SK-N-SH (cell line): ENCODE measurements at regions not wholly inside any gene's neighbourhood (a gene's known extent, or its start where the extent isn't known, plus 50 kb on each side); places are given as distances from the start of the nearest gene placed in this dataset.

Source experiments
- CTCF ChIA-PET: fragments of 300-600, 350-600 bp; formaldehyde crosslinking; extraction: SDS; loops from one replicate; lab custom pipeline; 2021; lab: Yijun Ruan, JAX
- POLR2A ChIA-PET: fragments of 350-600 bp; sonication (Branson Sonifier 250); formaldehyde crosslinking; extraction: SDS; loops from one replicate; lab custom pipeline; 2020; ENCODE audit warnings: antibody characterized with exemption, inconsistent platforms; lab: Yijun Ruan, JAX
- DNase-seq: peaks from one replicate; pipeline ENCODE4 v3.0.0; 2012
- H2AFZ ChIP-seq: fragments of 200-600 bp; sonication (generic); 2 replicates; pipeline ENCODE4 v1.8.1; 2016; ENCODE audit warnings: antibody characterized with exemption, mild to moderate bottlenecking, low read depth
- H3F3A ChIP-seq: fragments of 200-600 bp; sonication (generic); replicated peaks from 2 replicates; pipeline ENCODE3; 2016; ENCODE audit warnings: antibody characterized with exemption, mild to moderate bottlenecking; ENCODE audit not compliant: insufficient read depth
- H3K27ac ChIP-seq, 2 experiments: fragments of 200-500 bp in 1 of 2; fragments of 200-600 bp in 1 of 2; sonication (Bioruptor generic) in 1 of 2; sonication (generic), shearing (Covaris generic) in 1 of 2; 2 replicates each; pipeline versions ENCODE4 v1.5.1 to v1.6.1; 2014 to 2016; ENCODE audit warnings: low read depth in 2 of 2, inconsistent platforms in 1 of 2, low read length in 1 of 2, mild to moderate bottlenecking in 1 of 2, mixed read lengths in 1 of 2
- H3K27me3 ChIP-seq: fragments of 200-600 bp; sonication (generic), shearing (Covaris generic); 2 replicates; pipeline ENCODE4 v1.6.1; 2016; ENCODE audit warnings: mixed run types; ENCODE audit not compliant: insufficient read depth
- H3K36me3 ChIP-seq, 2 experiments: fragments of 200-500 bp in 1 of 2; fragments of 200-600 bp in 1 of 2; sonication (Bioruptor generic) in 1 of 2; sonication (generic) in 1 of 2; replicated peaks in 1 of 2; 2 replicates each; pipeline versions ENCODE3 to v1.5.1; 2014 to 2016; ENCODE audit warnings: low read length in 1 of 2, mild to moderate bottlenecking in 1 of 2; ENCODE audit not compliant: insufficient read depth in 2 of 2, control insufficient read depth in 1 of 2
- H3K4me1 ChIP-seq, 2 experiments: fragments of 200-500 bp in 1 of 2; fragments of 200-600 bp in 1 of 2; sonication (Bioruptor generic) in 1 of 2; sonication (generic), shearing (Covaris generic) in 1 of 2; 2 replicates each; pipeline versions ENCODE4 v1.5.1 to v1.6.1; 2014 to 2016; ENCODE audit warnings: low read depth in 1 of 2, low read length in 1 of 2, mixed run types in 1 of 2; ENCODE audit not compliant: insufficient read depth in 2 of 2, control insufficient read depth in 1 of 2
- H3K4me2 ChIP-seq: fragments of 200-600 bp; sonication (generic), shearing (Covaris generic); 2 replicates; pipeline ENCODE4 v1.6.1; 2017; ENCODE audit warnings: mixed run types
- H3K4me3 ChIP-seq, 2 experiments: fragments of 200-500 bp in 1 of 2; fragments of 200-600 bp in 1 of 2; sonication (Bioruptor generic) in 1 of 2; sonication (generic), shearing (Covaris generic) in 1 of 2; 2 replicates each; pipeline versions ENCODE4 v1.5.1 to v1.8.1; 2014 to 2016; ENCODE audit warnings: low read depth in 2 of 2, inconsistent platforms in 1 of 2, low read length in 1 of 2, mild to moderate bottlenecking in 1 of 2, mixed read lengths in 1 of 2, moderate library complexity in 1 of 2
- H3K79me2 ChIP-seq: fragments of 200-600 bp; sonication (generic); 2 replicates; pipeline ENCODE4 v1.8.1; 2017; ENCODE audit warnings: mild to moderate bottlenecking; ENCODE audit not compliant: insufficient read depth
- H3K9ac ChIP-seq: fragments of 200-600 bp; sonication (generic); 2 replicates; pipeline ENCODE4 v1.6.1; 2017; ENCODE audit warnings: mixed run types
- H3K9me2 ChIP-seq: fragments of 200-600 bp; sonication (generic); 2 replicates; pipeline ENCODE4 v1.6.1; 2017; ENCODE audit warnings: mixed run types
- H3K9me3 ChIP-seq: fragments of 200-600 bp; sonication (generic); 2 replicates; pipeline ENCODE4 v1.6.1; 2017; ENCODE audit warnings: mixed run types, mild to moderate bottlenecking, moderate library complexity
- H4K20me1 ChIP-seq: fragments of 200-600 bp; sonication (generic); 2 replicates; pipeline ENCODE4 v1.6.1; 2017; ENCODE audit warnings: mild to moderate bottlenecking, mixed run types; ENCODE audit not compliant: insufficient read depth
- CHD2 ChIP-seq: fragments of 150-350 bp; IDR thresholded peaks from 2 replicates; pipeline ENCODE4 v1.6.1; 2018; ENCODE audit warnings: low read length; ENCODE audit not compliant: partially characterized antibody
- CTCF ChIP-seq: fragments of 200-600 bp; sonication (generic); IDR thresholded peaks from 2 replicates; pipeline ENCODE4 v1.6.1; 2017; ENCODE audit warnings: antibody characterized with exemption, mild to moderate bottlenecking, moderate library complexity
- ELF1 ChIP-seq: IDR thresholded peaks from 2 replicates; pipeline ENCODE4 v1.4.0; 2012
- EP300 ChIP-seq, 2 experiments: IDR thresholded peaks; 2 replicates each; pipeline versions ENCODE4 v1.4.0 to v1.6.1; 2012; ENCODE audit warnings: borderline replicate concordance in 1 of 2, low read depth in 1 of 2, low read length in 1 of 2
- FOXJ3 ChIP-seq: sonication (generic); formaldehyde crosslinking; IDR thresholded peaks from 2 replicates; pipeline ENCODE4 v1.5.1; 2020; ENCODE audit warnings: mild to moderate bottlenecking, missing genetic modification reagents
- FOXM1 ChIP-seq: IDR thresholded peaks from 2 replicates; pipeline ENCODE4 v1.4.0; 2012; ENCODE audit warnings: low read depth, mild to moderate bottlenecking
- GATA2 ChIP-seq: sonication (generic); formaldehyde crosslinking; IDR thresholded peaks from 2 replicates; pipeline ENCODE4 v1.5.0; 2020; ENCODE audit warnings: mild to moderate bottlenecking, missing genetic modification reagents
- JUND ChIP-seq: IDR thresholded peaks from 2 replicates; pipeline ENCODE4 v1.4.0; 2012
- MXI1 ChIP-seq: IDR thresholded peaks from 2 replicates; pipeline ENCODE4 v1.6.1; 2012; ENCODE audit warnings: mild to moderate bottlenecking, low read depth, low read length, improper control_type of control experiment
- NFIC ChIP-seq: IDR thresholded peaks from 2 replicates; pipeline ENCODE4 v1.4.0; 2012; ENCODE audit warnings: borderline replicate concordance
- NRF1 ChIP-seq: IDR thresholded peaks from 2 replicates; pipeline ENCODE4 v1.6.1; 2012; ENCODE audit warnings: low read depth, mild to moderate bottlenecking, low read length
- PBX3 ChIP-seq: IDR thresholded peaks from 2 replicates; pipeline ENCODE4; 2012
- RFX5 ChIP-seq: IDR thresholded peaks from 2 replicates; pipeline ENCODE4 v1.6.1; 2012; ENCODE audit warnings: mild to moderate bottlenecking, improper control_type of control experiment, low read length
- RXRA ChIP-seq: IDR thresholded peaks from 2 replicates; pipeline ENCODE4 v1.4.0; 2012; ENCODE audit warnings: low read depth, mild to moderate bottlenecking, borderline replicate concordance
- SIN3A ChIP-seq: IDR thresholded peaks from 2 replicates; pipeline ENCODE4 v1.6.1; 2012; ENCODE audit warnings: low read depth, mild to moderate bottlenecking, low read length, moderate library complexity, borderline replicate concordance
- USF2 ChIP-seq: fragments of 150-350 bp; IDR thresholded peaks from 2 replicates; pipeline ENCODE4 v1.6.1; 2017; ENCODE audit warnings: antibody characterized with exemption, low read length, low read depth, borderline replicate concordance
- ZBTB33 ChIP-seq: IDR thresholded peaks from 2 replicates; pipeline ENCODE4 v1.4.0; 2012; ENCODE audit warnings: low read depth, borderline replicate concordance
- WGBS: methylation state at CpG from one replicate; pipeline ENCODE4 v1.1.6; 2017; ENCODE audit warnings: low lambda C conversion rate; 5-methylcytosine and 5-hydroxymethylcytosine counted together
- TF ChIP-seq, protein P1 (sequence below): fragments of 150-350 bp; IDR thresholded peaks from 2 replicates; pipeline ENCODE4 v1.6.1; 2016; ENCODE audit warnings: mild to moderate bottlenecking, low read depth, low read length

- Histone ChIP-seq H3K36me3 (no peaks in the 10 kb centered on the region), H3K9me3 (no peaks in the 10 kb centered on the region), H3K4me1 (no peaks in the 10 kb centered on the region), H3K4me3 (no peak overlapping the region), H3K9ac (no peak overlapping the region), H3K4me2 (no peak overlapping the region), H3K79me2 (no peaks in the 10 kb centered on the region), H4K20me1 (no peaks in the 10 kb centered on the region), H3F3A (no peaks in the 10 kb centered on the region), H3K27ac (no peak overlapping the region), H3K27me3 (no peaks in the 10 kb centered on the region), H2AFZ (peak overlapping the region; percentile 23; the same call in 1 of the 2 replicates), H3K9me2 (no peaks in the 10 kb centered on the region)
- TF ChIP-seq FOXJ3 (CRISPR knock-in tag) (no peak), RXRA (no peak), ZBTB33 (no peak), RFX5 (no peak)
- 24% methylated on average over 1 of the region's 1 CpG for WGBS
- ChIA-PET POLR2A (no interaction called here), CTCF (interaction anchor here (1.1 to 1.7 kb wide), 2 partner anchors 26 to 55 kb away, joined by 3 to 4 read pairs; no protein-coding TSS in a partner anchor)
- no peak for DNase-seq
Observed at GRCh38 chr7:12741951-12742575, 54.6 kb downstream of the ARL4A start.

DNA sequence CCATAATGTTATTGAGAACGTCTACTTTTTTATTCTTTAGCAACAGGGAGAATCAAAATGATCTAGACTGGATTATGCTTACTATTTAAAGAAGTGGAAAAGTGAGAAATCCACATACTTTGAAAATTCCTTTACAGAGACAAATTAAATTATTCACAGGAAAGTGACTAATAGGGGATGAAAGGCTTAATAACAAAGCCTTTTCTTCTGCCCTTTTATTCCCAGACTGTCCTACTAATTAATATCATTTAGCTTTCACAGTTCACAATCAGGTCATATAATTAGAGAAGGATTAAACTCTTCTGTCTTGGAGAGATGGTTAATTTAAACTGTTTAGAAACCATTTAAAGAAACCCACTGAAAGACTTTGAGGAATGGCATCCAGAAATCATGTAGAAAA is 58.8 kb downstream of the ARL4A start:
- ChIA-PET POLR2A (no interaction called here), CTCF (interaction anchor here (0.7 to 1.6 kb wide), 5 partner anchors 9 to 428 kb away, joined by 3 to 7 read pairs (median 3); no protein-coding TSS in a partner anchor)
- TF ChIP-seq, protein P1, sequence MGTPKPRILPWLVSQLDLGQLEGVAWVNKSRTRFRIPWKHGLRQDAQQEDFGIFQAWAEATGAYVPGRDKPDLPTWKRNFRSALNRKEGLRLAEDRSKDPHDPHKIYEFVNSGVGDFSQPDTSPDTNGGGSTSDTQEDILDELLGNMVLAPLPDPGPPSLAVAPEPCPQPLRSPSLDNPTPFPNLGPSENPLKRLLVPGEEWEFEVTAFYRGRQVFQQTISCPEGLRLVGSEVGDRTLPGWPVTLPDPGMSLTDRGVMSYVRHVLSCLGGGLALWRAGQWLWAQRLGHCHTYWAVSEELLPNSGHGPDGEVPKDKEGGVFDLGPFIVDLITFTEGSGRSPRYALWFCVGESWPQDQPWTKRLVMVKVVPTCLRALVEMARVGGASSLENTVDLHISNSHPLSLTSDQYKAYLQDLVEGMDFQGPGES, result no peak
- no peak for TF ChIP-seq NFIC
- TF ChIP-seq PBX3, result no peak
- TF ChIP-seq NRF1, result no peak
- no peak for TF ChIP-seq EP300 (IDR thresholded peaks at IDR 0.05; ENCODE audit: borderline replicate concordance in 1 of 2, low read depth in 1 of 2, low read length in 1 of 2)
- TF ChIP-seq FOXJ3 (CRISPR knock-in tag), result no peak
- TF ChIP-seq MXI1, result no peak
- TF ChIP-seq RFX5, result no peak
- TF ChIP-seq GATA2 (CRISPR knock-in tag), result no peak
- no peak for TF ChIP-seq FOXM1
- no peak for TF ChIP-seq SIN3A
- TF ChIP-seq JUND, result no peak
- no peak for TF ChIP-seq CHD2
- no peak for TF ChIP-seq ELF1
- TF ChIP-seq USF2, result no peak
- TF ChIP-seq CTCF, result no peak
- no peaks in the 10 kb centered on the region for H3K9me3 ChIP-seq
- H3F3A ChIP-seq, result no peaks in the 10 kb centered on the region
- H3K4me1 ChIP-seq, result no peaks in the 10 kb centered on the region
- H3K9me2 ChIP-seq, result no peaks in the 10 kb centered on the region
- H3K4me2 ChIP-seq, result no peak overlapping the region
- H4K20me1 ChIP-seq, result no peaks in the 10 kb centered on the region
- H3K27ac ChIP-seq, result no peak overlapping the region
- H3K79me2 ChIP-seq, result no peaks in the 10 kb centered on the region
- H3K36me3 ChIP-seq, result no peaks in the 10 kb centered on the region
- no peak overlapping the region for H2AFZ ChIP-seq
- H3K9ac ChIP-seq, result no peak overlapping the region
- no peaks in the 10 kb centered on the region for H3K27me3 ChIP-seq
- WGBS, result 31% methylated on average over 1 of the region's 1 CpG
- no peak overlapping the region for H3K4me3 ChIP-seq
- DNase-seq, result no peak
